Osteocyte (in vitro differentiated cells): ENCODE measurements at regions not wholly inside any gene's neighbourhood (a gene's known extent, or its start where the extent isn't known, plus 50 kb on each side); places are given as distances from the start of the nearest gene placed in this dataset.
"Not testable (repeated sequence)": the region's sequence is repeated elsewhere in the genome, so short reads cannot be mapped to it uniquely, and the experiment has no call there.

Experiments
- DNase-seq: peaks from one replicate; pipeline ENCODE4 v3.0.0; 2021; ENCODE audit warnings: mixed read lengths; ENCODE audit not compliant: unreplicated experiment; ENCODE audit errors: extremely low spot score
- H3K27ac Mint-ChIP-seq: one replicate; pipeline ENCODE4 v1.8.0; 2021; ENCODE audit warnings: mild to moderate bottlenecking, mixed read lengths; ENCODE audit not compliant: unreplicated experiment
- H3K27me3 Mint-ChIP-seq: one replicate; pipeline ENCODE4 v1.8.0; 2021; ENCODE audit warnings: mixed read lengths; ENCODE audit not compliant: unreplicated experiment
- H3K36me3 Mint-ChIP-seq: one replicate; pipeline ENCODE4 v1.8.0; 2021; ENCODE audit warnings: mixed read lengths; ENCODE audit not compliant: unreplicated experiment
- H3K4me1 Mint-ChIP-seq: one replicate; pipeline ENCODE4 v1.8.0; 2021; ENCODE audit warnings: mixed read lengths; ENCODE audit not compliant: unreplicated experiment
- H3K4me3 Mint-ChIP-seq: one replicate; pipeline ENCODE4 v1.8.0; 2021; ENCODE audit warnings: mild to moderate bottlenecking, moderate library complexity, mixed read lengths; ENCODE audit not compliant: unreplicated experiment
- H3K9me3 Mint-ChIP-seq: one replicate; pipeline ENCODE4 v1.8.0; 2021; ENCODE audit warnings: mixed read lengths; ENCODE audit not compliant: unreplicated experiment
- CTCF ChIP-seq: fragments of 200-600 bp; sonication (generic); IDR thresholded peaks from 2 replicates; pipeline ENCODE4 v1.5.0; 2021; ENCODE audit warnings: antibody characterized with exemption, mild to moderate bottlenecking, moderate library complexity

- peaks cover 23% of the 10 kb centered on the region for H3K9me3 Mint-ChIP-seq
- H3K36me3 Mint-ChIP-seq, result no peaks in the 10 kb centered on the region
Measured at GRCh38 chr2:123453046-123453700, 571.9 kb upstream of the CNTNAP5 start.

GRCh38 chr2:123453772-123454171 is 571.3 kb upstream of the CNTNAP5 start:
- peaks cover 21% of the 10 kb centered on the region for H3K9me3 Mint-ChIP-seq
- no peak overlapping the region for H3K27ac Mint-ChIP-seq
- H3K4me3 Mint-ChIP-seq, result no peak overlapping the region
- H3K36me3 Mint-ChIP-seq, result no peaks in the 10 kb centered on the region
- no peak for TF ChIP-seq CTCF
- no peaks in the 10 kb centered on the region for H3K27me3 Mint-ChIP-seq
- DNase-seq, result no peak
- H3K4me1 Mint-ChIP-seq, result no peaks in the 10 kb centered on the region

More at GRCh38 chr2:123453046-123453700, 571.9 kb upstream of the CNTNAP5 start:
- Mint-ChIP-seq H3K27me3 (no peaks in the 10 kb centered on the region), H3K27ac (no peak overlapping the region), H3K4me1 (no peaks in the 10 kb centered on the region), H3K4me3 (no peak overlapping the region)
- no peak for DNase-seq
- TF ChIP-seq CTCF, result no peak

- H3K27me3 Mint-ChIP-seq, H3K36me3 Mint-ChIP-seq, DNase-seq, H3K27ac Mint-ChIP-seq, H3K4me3 Mint-ChIP-seq, H3K4me1 Mint-ChIP-seq: not testable (repeated sequence)
- peaks cover 18% of the 10 kb centered on the region for H3K9me3 Mint-ChIP-seq
Measured at GRCh38 chr2:123455234-123455633, 569.9 kb upstream of the CNTNAP5 start.

GRCh38 chr2:123456416-123456815 is 568.7 kb upstream of the CNTNAP5 start:
- Mint-ChIP-seq H3K27me3 (no peaks in the 10 kb centered on the region), H3K4me3 (no peak overlapping the region), H3K36me3 (no peaks in the 10 kb centered on the region), H3K4me1 (no peaks in the 10 kb centered on the region), H3K27ac (no peak overlapping the region), H3K9me3 (peaks cover 18% of the 10 kb centered on the region)
- no peak for DNase-seq
- TF ChIP-seq CTCF, result no peak

- Mint-ChIP-seq H3K4me1 (no peaks in the 10 kb centered on the region), H3K4me3 (no peak overlapping the region), H3K9me3 (peaks cover 7% of the 10 kb centered on the region), H3K27me3 (no peaks in the 10 kb centered on the region), H3K27ac (no peak overlapping the region), H3K36me3 (no peaks in the 10 kb centered on the region)
- TF ChIP-seq CTCF, result no peak
- no peak for DNase-seq
Measured at GRCh38 chr2:123463886-123464285, 561.2 kb upstream of the CNTNAP5 start.
